PC-3 (cell line): ENCODE measurements at regions not wholly inside any gene's neighbourhood (a gene's known extent, or its start where the extent isn't known, plus 50 kb on each side); places are given as distances from the start of the nearest gene placed in this dataset.

ENCODE experiments used
- EZH2 ChIP-seq: fragments of 300-600 bp; sonication (generic); IDR thresholded peaks from one replicate; pipeline ENCODE4 v1.6.1; 2017; ENCODE audit warnings: antibody characterized with exemption, mild to moderate bottlenecking, low read length; ENCODE audit not compliant: unreplicated experiment
- TF ChIP-seq, protein P1 (sequence below): fragments of 300-600 bp; sonication (generic); conservative IDR thresholded peaks from 2 replicates; pipeline ENCODE4 v1.5.1; 2017; ENCODE audit warnings: antibody characterized with exemption, low read depth, mild to moderate bottlenecking, low read length

DNA sequence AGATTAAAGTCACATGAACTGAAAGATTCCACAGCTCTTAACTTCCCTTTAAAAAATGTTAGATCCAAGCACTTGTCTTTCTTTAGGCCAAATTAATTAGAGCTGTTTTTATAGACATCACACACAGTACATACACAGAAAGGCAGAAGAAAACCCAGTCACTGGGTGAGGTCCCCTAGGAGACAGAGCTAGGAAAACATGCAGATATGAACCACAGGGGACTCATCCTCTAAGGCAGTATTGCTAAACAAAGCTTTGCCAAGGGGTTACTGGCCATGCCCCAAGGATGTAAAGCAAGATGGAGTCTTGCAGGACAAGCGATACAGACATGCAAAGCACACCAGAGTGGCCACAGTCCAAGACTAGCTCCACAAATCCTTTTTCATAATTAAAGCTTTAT, 227.0 kb downstream of the SEMA6A start:
- TF ChIP-seq, protein P1, sequence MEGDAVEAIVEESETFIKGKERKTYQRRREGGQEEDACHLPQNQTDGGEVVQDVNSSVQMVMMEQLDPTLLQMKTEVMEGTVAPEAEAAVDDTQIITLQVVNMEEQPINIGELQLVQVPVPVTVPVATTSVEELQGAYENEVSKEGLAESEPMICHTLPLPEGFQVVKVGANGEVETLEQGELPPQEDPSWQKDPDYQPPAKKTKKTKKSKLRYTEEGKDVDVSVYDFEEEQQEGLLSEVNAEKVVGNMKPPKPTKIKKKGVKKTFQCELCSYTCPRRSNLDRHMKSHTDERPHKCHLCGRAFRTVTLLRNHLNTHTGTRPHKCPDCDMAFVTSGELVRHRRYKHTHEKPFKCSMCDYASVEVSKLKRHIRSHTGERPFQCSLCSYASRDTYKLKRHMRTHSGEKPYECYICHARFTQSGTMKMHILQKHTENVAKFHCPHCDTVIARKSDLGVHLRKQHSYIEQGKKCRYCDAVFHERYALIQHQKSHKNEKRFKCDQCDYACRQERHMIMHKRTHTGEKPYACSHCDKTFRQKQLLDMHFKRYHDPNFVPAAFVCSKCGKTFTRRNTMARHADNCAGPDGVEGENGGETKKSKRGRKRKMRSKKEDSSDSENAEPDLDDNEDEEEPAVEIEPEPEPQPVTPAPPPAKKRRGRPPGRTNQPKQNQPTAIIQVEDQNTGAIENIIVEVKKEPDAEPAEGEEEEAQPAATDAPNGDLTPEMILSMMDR, result no peak
- TF ChIP-seq EZH2, result no peak
